ENCODE measurements at regions not wholly inside any gene's neighbourhood (a gene's known extent, or its start where the extent isn't known, plus 50 kb on each side); places are given as distances from the start of the nearest gene placed in this dataset.
"Not testable (repeated sequence)": the region's sequence is repeated elsewhere in the genome, so short reads cannot be mapped to it uniquely, and the experiment has no call there.

- no peak for DNase-seq (ENCODE audit: low read depth in 1 of 2, low spot score in 1 of 2)
Measured at GRCh38 chr3:70743754-70744153, 431.3 kb upstream of the MDFIC2 start.

- no peak for DNase-seq (ENCODE audit: low read depth in 1 of 2, low spot score in 1 of 2)
Measured at GRCh38 chr3:70742081-70742480, 429.6 kb upstream of the MDFIC2 start.

GRCh38 chr3:70740872-70741271 lies 428.4 kb upstream of the MDFIC2 start:
- no peak for DNase-seq (ENCODE audit: low read depth in 1 of 2, low spot score in 1 of 2)

DNA sequence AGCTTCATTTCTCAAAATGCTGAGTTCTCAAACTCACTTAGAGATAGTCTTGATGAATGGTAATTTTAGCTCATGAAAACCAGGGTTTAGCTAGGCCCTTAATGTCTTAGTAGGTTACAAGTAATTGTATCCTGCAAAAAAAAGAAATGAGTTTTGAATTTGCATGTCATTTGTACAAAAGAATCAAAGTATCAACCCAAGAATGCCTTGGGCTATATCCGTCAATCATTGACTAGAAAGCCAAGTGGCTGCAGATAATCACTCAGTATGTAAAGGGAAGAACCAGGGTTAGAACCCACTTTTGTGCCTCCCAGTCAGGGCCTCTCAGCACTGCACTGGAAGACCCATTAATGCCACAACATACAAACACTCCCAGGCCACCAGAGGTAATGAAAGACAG lies 427.6 kb upstream of the MDFIC2 start:
- DNase-seq (ENCODE audit: low read depth in 1 of 2, low spot score in 1 of 2), result no peak

GRCh38 chr3:70738291-70738681 lies 425.8 kb upstream of the MDFIC2 start:
- no peak for DNase-seq (ENCODE audit: low read depth in 1 of 2, low spot score in 1 of 2)

DNA sequence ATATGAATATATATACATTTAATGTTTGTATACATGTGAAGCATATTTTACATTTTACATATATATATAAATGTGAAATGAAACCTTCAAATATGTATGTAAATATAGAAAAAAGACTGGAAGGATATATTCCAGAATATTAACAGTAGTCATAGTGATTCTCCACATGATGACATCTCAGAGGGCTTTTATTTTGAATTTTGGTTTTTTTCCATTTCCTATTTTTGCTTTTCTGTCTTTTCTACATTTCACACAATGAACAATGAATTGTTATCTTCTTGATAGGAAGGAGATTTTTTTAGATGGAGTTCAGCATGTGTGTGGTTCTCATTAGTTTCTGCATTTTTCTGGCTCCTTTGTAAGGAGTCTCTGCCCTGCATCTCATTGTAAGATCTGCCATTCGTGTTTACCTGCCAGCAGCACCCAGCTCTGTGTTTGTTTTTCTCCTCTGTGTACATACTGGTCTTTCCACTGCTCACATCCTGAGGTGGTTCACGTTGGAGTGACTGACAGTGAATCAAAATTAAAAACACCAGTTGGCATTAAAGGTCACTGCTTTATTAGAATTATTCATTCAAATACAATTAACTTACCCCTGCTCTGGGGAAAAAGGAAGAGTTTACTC lies 425.3 kb upstream of the MDFIC2 start:
- DNase-seq (ENCODE audit: low read depth in 1 of 2, low spot score in 1 of 2), result no peak

GRCh38 chr3:70736009-70736408 lies 423.6 kb upstream of the MDFIC2 start:
- DNase-seq (ENCODE audit: low read depth in 1 of 2, low spot score in 1 of 2), result no peak

DNA sequence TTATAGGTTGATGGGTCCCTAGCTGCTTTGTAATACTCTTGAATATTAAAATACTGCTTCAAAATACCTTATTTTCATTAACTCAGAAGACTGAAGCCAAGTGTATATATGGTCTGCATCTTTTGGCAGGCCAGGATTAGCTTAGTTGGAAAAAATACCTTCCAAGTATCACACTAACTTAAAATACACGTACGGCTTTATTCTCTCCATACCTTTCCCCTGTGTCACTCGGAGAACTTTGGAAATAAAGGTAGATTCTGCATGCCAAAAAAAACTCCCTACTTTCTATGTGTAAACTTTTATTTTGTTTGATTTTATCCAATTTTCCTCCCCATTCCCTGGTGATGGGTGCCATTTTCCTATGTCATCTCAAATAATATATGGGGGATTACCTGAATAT lies 422.3 kb upstream of the MDFIC2 start:
- DNase-seq (ENCODE audit: low read depth in 1 of 2, low spot score in 1 of 2), result no peak

DNA sequence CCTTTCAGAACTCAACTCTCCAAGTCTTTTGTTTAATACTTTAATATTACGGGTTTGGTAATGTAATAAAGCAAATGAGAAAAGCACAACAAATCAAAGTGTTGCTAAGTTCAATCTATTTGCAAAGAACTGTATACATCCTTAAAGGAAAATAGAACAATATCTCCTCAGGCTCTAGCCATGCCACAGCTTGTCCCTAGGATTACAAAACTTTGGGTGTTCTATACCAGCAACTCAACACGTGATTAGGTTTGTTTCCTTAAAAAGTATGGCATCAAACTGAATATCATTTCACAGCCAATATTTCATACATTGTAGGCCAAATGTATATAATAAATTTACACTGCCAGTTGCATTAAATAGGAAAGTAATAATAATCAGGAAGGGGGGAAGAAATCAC lies 418.6 kb upstream of the MDFIC2 start:
- no peak for DNase-seq (ENCODE audit: low read depth in 1 of 2, low spot score in 1 of 2)

- no peak for DNase-seq (ENCODE audit: low read depth in 1 of 2, low spot score in 1 of 2)
Measured at GRCh38 chr3:70729845-70730244, 417.4 kb upstream of the MDFIC2 start.

DNA sequence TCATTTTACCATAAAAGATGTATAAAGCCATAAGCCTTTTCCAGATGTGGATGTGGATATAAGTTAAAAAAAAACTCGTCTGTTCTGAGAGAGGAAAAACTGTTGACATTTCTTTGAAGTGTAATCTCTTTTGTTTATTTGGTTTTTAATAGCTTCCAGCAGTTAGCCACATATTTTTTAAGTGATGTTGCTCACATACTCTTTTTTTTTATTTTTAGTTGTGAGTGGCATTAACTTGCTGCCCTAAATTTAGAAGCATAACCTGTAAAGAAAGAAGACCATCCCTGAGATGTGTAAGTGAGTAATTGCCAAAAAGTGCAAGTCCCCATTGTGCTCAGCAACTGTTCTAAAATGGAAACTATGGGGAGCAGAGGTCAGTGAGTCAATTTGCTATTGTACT lies 415.9 kb upstream of the MDFIC2 start:
- DNase-seq (ENCODE audit: low read depth in 1 of 2, low spot score in 1 of 2), result no peak

DNA sequence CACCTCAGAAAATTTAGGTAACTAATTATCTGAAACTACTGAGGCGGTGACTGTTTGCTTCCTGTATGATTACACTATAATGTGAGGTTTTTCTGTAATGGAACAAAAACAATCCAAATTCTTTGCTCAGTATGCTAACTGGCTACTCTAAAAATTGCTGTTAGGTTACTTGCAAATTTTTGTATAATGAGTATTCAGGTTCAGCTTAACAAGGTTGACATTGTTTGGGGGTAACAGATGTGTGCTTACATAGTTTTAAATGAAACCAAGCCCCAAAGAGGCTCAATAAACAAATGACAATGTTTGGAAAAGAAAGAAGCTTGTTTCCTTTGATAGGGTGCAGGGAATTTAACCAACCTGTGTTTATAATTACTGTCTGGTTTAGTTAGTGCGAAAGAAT lies 414.5 kb upstream of the MDFIC2 start:
- DNase-seq (ENCODE audit: low read depth in 1 of 2, low spot score in 1 of 2), result no peak

- DNase-seq (ENCODE audit: low read depth in 1 of 2, low spot score in 1 of 2), result no peak
Measured at GRCh38 chr3:70726096-70726938, 413.9 kb upstream of the MDFIC2 start.

DNA sequence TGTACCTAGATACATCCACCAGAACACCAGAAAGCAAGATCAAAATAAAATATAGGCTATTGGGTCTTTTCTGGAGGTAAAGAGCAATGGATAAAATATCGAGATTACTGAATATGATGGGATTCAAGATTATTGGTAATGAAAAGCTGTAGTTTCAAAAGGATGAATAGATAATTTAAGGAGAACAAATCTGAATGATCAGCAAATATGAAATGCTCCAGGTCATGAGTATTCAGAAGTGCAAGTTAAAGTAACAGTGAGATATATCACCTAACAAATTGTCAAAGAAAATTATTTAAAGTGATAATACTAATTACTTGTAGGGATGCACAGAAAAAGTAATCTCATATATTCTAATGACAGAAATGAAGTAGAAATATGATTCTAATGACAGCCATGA lies 409.6 kb upstream of the MDFIC2 start:
- DNase-seq (ENCODE audit: low read depth in 1 of 2, low spot score in 1 of 2), result no peak

DNA sequence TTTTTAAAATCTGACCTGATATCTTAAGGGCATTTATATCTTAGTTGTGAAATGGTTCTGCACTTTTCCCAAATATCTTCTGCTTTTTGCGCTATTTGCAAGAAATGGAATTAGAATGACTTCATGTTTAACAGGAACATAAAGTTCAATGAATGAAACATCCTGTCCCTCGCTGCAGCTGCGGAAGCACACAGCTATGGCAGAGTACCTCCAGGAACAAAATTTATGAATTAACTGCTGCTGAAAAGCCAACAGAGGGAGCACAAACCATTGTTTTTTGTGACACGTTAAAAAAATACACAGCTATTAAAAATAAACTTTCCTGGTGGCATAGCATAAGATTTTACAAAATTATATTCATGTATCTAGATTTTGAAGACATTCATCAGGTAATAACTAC lies 404.4 kb upstream of the MDFIC2 start:
- no peak for DNase-seq (ENCODE audit: low read depth in 1 of 2, low spot score in 1 of 2)

- DNase-seq (ENCODE audit: low read depth in 1 of 2, low spot score in 1 of 2), result no peak
Measured at GRCh38 chr3:70712449-70713082, 400.1 kb upstream of the MDFIC2 start.

- no peak for DNase-seq (ENCODE audit: low read depth in 1 of 2, low spot score in 1 of 2)
Measured at GRCh38 chr3:70703305-70704102, 391.1 kb upstream of the MDFIC2 start.

DNA sequence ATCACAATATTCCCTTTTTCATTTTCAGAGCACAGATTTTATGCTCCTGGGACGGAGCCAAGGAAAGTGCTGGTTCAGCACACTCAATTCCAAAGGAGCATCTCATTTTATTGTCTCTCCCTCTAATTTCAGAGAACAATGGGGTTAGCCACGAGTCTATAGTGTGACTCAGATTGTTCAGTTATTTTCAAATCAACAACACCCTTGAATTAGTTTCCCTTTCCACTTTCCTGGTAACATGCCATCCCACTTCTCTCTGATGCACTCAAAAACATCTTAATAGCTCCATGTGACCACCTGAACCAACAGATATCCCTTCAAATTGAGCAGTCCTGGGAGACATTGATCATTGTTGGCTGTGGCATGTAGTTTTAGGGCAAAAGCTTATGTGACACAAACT lies 389.7 kb upstream of the MDFIC2 start:
- DNase-seq (ENCODE audit: low read depth in 1 of 2, low spot score in 1 of 2), result no peak

DNA sequence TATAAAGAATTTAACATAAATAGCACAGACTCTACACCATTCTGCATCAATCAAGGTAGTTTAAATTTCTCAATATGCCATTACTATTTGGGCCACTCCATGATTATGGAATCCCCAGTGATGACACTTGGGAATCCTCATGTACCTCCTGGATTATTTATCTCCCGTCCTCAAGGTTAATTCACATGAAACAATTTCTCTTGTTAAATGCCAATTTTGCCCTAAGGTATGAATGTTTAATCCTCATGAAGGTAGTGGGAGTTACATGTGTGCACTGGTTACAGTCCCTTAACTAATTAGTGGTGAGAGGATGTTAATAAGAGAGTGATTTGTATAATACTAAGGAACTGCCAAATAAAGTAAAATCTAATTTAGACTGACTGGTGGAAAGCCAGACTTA lies 372.3 kb upstream of the MDFIC2 start:
- no peak for DNase-seq (ENCODE audit: low read depth in 1 of 2, low spot score in 1 of 2)

- not testable (repeated sequence) for DNase-seq (ENCODE audit: low read depth in 1 of 2, low spot score in 1 of 2)
Measured at GRCh38 chr3:70675810-70676209, 363.4 kb upstream of the MDFIC2 start.

GRCh38 chr3:70658513-70659310 lies 346.3 kb upstream of the MDFIC2 start:
- no peak for DNase-seq (ENCODE audit: low read depth in 1 of 2, low spot score in 1 of 2)
